Astrocyte of the hippocampus (primary cell): ENCODE measurements at regions not wholly inside any gene's neighbourhood (a gene's known extent, or its start where the extent isn't known, plus 50 kb on each side); places are given as distances from the start of the nearest gene placed in this dataset.
A peak's percentile ranks its signal among the peaks of the same experiment; 100 is the strongest.
"Not testable (repeated sequence)": the region's sequence is repeated elsewhere in the genome, so short reads cannot be mapped to it uniquely, and the experiment has no call there.

Source experiments
- DNase-seq: peaks from one replicate; pipeline ENCODE4 v3.0.0; 2011; ENCODE audit warnings: low read depth, low spot score

GRCh38 chr5:27241564-27242257 lies 203.3 kb upstream of the CDH9 start:
- peak; percentile 83 for DNase-seq

GRCh38 chr5:27240791-27241190 lies 202.4 kb upstream of the CDH9 start:
- no peak for DNase-seq

- DNase-seq, result no peak
Observed at GRCh38 chr5:27234916-27235315, 196.5 kb upstream of the CDH9 start.

GRCh38 chr5:27221410-27221809 lies 183.0 kb upstream of the CDH9 start:
- no peak for DNase-seq

- no peak for DNase-seq
Observed at GRCh38 chr5:27220752-27221151, 182.4 kb upstream of the CDH9 start.

GRCh38 chr5:27217977-27218376 lies 179.6 kb upstream of the CDH9 start:
- no peak for DNase-seq

- DNase-seq, result no peak
Observed at GRCh38 chr5:27217155-27217956, 179.0 kb upstream of the CDH9 start.

GRCh38 chr5:27216367-27216950 lies 178.1 kb upstream of the CDH9 start:
- no peak for DNase-seq

GRCh38 chr5:27208051-27208450 lies 169.7 kb upstream of the CDH9 start:
- DNase-seq, result no peak

- DNase-seq, result peak; percentile 11
Observed at GRCh38 chr5:27191786-27192510, 153.6 kb upstream of the CDH9 start.

- DNase-seq, result no peak
Observed at GRCh38 chr5:27172693-27173092, 134.3 kb upstream of the CDH9 start.

GRCh38 chr5:27171761-27172261 lies 133.4 kb upstream of the CDH9 start:
- DNase-seq, result no peak

GRCh38 chr5:27158775-27159174 lies 120.4 kb upstream of the CDH9 start:
- peak; percentile 9 for DNase-seq

GRCh38 chr5:27158171-27158570 lies 119.8 kb upstream of the CDH9 start:
- peak; percentile 36 for DNase-seq

GRCh38 chr5:27144456-27144855 lies 106.1 kb upstream of the CDH9 start:
- DNase-seq, result no peak

GRCh38 chr5:27140831-27141230 lies 102.4 kb upstream of the CDH9 start:
- peak; percentile 23 for DNase-seq

GRCh38 chr5:27130587-27130986 lies 92.2 kb upstream of the CDH9 start:
- peak; percentile 25 for DNase-seq

GRCh38 chr5:27129926-27130325 lies 91.5 kb upstream of the CDH9 start:
- DNase-seq, result no peak

GRCh38 chr5:27125856-27126255 lies 87.5 kb upstream of the CDH9 start:
- DNase-seq, result no peak

GRCh38 chr5:27124590-27124989 lies 86.2 kb upstream of the CDH9 start:
- peak; percentile 32 for DNase-seq

GRCh38 chr5:27119736-27120321 lies 81.4 kb upstream of the CDH9 start:
- DNase-seq, result not testable (repeated sequence)
